GM12891 (cell line): ENCODE measurements at regions not wholly inside any gene's neighbourhood (a gene's known extent, or its start where the extent isn't known, plus 50 kb on each side); places are given as distances from the start of the nearest gene placed in this dataset.

Experiments used
- DNase-seq: peaks from one replicate; pipeline ENCODE4 v3.0.0; 2011; ENCODE audit warnings: low spot score; ENCODE audit not compliant: insufficient read length
- FAIRE-seq: peaks from 2 replicates; lab custom pipeline; 2011; peaks lifted over from hg19 to GRCh38; lab: Jason Lieb, UNC
- PAX5 ChIP-seq: IDR thresholded peaks from 2 replicates; pipeline ENCODE4 v1.6.1; 2011; ENCODE audit warnings: low read length, moderate library complexity, mild to moderate bottlenecking; ENCODE audit not compliant: insufficient read depth, severe bottlenecking
- POLR2A ChIP-seq: IDR thresholded peaks from 2 replicates; pipeline ENCODE4 v1.6.1; 2011; ENCODE audit warnings: low read depth, low read length, control low read depth
- POLR2AphosphoS5 ChIP-seq: IDR thresholded peaks from 2 replicates; pipeline ENCODE4 v1.6.1; 2011; ENCODE audit warnings: low read depth, low read length, control low read depth
- POU2F2 ChIP-seq: IDR thresholded peaks from 2 replicates; pipeline ENCODE4 v1.6.1; 2011; ENCODE audit warnings: low read depth, mild to moderate bottlenecking, control low read depth, low read length, moderate library complexity
- SPI1 ChIP-seq: IDR thresholded peaks from 2 replicates; pipeline ENCODE4 v1.6.1; 2011; ENCODE audit warnings: low read depth, low read length, control low read depth
- TAF1 ChIP-seq: IDR thresholded peaks from 2 replicates; pipeline ENCODE4 v1.6.1; 2011; ENCODE audit warnings: low read depth, low read length, control low read depth

DNA sequence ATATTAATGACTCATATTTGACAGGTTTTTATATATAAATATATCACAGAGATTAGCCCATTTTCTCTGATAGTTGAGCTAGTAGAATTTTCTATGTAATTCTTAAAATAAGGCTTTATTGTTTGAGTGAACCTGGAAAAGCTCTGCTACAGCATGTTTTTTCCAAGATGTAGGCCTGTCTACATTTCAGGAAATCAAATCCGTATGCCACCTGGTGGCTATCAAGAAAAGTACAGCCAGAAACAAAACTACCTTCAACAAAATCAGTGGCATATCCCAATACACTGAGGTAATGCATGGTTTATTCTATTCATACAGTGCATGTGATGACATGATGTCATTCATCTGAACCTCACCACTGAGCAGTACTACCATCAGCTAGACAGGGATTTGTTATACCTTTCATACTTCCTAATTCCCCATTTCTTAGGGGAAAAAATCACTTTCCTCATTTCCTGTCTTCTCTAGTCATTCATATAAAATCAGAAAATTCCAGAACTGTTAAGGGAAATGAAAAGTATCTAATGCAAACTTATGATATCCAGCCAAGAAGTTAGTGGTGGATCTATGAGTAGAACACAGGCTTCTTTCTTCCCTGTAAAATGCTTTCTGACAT lies 310.4 kb upstream of the SYT4 start:
- DNase-seq, result peak; percentile 10
- peak; percentile 85 for FAIRE-seq
- TF ChIP-seq SPI1 (no peak), POU2F2 (no peak), TAF1 (no peak), POLR2A (no peak), POLR2AphosphoS5 (no peak), PAX5 (no peak)

DNA sequence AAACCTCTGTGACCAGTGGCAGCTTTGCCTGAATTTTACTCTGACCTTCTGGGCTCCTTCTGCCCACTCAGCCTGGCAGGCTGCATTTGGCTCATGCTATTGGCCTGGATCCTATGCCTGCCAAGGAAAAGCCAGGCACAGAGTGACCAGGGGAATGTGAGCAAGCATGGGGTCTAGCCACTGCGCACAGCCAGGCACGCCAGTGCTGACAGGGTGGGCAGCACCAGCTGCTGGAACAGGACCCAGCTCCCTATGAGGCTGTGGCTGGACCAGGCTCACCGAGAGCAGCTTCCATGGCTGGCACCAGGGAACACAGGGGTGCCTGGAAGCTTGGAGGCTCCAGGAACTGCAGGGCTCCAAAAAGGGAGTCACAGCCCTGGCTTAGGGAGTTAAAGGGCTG lies 311.5 kb upstream of the SYT4 start:
- no peak for FAIRE-seq
- no peak for DNase-seq
- TF ChIP-seq TAF1 (no peak), POLR2AphosphoS5 (no peak), POU2F2 (no peak), PAX5 (no peak), SPI1 (no peak), POLR2A (no peak)

DNA sequence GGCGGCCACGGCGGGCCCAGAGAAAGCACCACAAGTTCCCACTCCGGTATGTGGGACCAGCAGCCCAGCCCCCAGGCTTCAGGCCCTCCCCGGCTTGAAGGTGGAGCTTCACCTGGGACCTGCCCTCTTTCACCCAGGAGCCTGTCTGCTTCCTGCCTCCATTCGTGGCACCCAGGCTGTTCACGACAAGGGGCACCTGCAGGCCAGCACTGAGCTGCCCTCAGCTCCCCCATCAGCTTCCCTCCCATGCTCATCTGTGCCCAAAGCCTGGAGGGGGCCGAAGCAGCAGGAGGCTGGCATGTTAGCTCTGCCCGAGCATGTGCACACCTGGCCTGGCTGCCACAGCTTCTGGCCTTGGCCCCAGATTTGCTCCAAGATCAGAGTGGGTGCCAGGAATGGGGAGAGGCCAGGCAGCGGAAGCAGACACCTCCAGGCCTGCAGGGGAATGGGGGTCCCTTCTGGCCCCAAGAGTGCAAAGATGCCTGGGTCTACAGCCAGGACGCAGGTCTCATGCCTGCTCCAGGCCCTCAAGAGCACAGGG lies 312.4 kb upstream of the SYT4 start:
- FAIRE-seq, result no peak
- DNase-seq, result no peak
- TF ChIP-seq TAF1, result no peak

DNA sequence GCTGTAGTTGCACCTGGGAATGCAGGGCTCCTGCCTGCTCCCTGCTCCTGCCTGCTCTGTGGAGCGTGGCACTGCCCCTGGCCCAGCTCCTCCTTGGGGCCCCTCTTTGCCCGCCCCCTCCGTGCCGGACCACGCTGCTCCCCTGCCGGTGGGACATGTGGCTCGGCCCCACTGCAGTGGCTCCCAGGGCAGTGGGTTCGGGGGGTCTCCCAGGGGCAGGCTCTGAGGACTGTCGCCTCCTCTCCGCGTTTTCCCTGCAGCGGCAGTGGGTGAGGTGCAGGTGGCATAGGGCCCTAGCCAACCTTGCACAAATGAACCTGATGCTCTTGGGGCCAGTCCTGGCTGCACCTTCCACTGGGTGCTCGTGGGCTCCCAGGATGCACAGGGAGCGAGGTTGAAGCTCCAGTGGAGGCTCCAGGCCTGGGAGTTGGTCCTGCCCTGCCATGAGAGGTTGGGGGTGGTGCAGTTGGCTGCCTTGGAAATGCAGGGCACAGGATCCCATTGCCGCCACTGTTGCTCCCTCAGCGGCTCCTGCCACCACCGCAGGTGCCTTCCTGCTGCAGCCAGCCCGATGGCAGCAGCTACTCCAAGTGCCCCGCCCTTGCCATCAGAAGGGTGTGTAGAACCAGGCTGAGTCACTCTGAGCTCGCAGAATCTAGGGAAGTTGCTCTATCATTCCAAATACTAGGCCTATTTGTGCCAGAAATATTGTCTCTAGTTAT lies 313.1 kb upstream of the SYT4 start:
- FAIRE-seq (no peak), DNase-seq (no peak)
- TF ChIP-seq PAX5 (no peak), POLR2A (no peak), POU2F2 (no peak)

DNA sequence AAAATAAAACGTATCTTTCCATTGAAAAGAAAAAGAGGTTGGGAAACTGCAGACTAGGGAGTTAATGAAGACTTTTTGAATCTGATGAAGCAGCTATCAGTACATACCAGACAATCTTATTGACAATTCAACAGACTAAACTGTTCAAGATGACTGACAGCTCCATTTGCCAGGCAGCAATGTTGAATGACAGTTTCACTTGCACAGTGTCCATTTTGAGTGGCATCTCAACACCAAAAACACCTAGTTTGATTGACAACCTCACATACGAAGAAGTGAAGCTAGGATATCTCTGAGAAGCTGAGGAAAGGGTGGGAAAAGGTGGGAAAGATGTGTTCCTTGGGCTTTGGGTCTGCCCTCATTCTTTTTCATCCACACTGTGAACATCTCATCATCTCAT lies 315.0 kb upstream of the SYT4 start:
- no peak for FAIRE-seq
- no peak for TF ChIP-seq POLR2AphosphoS5
- TF ChIP-seq POLR2A, result no peak
- TF ChIP-seq TAF1, result no peak
- TF ChIP-seq POU2F2, result no peak
- TF ChIP-seq PAX5, result no peak

DNA sequence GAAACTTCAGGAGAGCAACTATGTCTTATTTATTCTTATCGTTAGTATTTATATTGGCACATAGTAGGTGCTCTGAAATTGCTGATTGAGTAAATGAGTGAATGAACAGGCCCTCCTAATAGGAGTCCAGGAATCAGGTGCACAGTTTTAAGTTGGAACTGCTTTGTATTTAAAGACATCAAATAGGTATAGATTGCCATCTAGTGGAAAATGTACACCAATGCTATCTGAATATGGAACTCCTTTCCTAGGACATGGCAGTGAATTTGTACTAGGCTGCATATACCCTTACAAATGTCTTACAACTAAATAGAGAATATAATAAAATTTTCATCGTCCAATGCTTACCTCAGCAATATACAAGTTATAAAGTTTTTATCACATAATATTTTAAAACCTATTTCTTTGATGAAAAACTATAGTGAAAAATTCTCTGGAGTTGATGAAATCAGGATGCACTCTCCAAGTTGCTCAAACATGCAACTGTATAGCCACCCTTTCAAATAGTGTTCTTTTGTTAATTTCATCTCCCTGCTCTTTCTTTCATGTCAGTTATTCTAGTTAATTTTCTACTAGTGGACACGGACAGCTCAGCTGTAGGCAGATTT lies 318.9 kb upstream of the SYT4 start:
- TF ChIP-seq TAF1, result no peak
- TF ChIP-seq SPI1, result no peak
- no peak for TF ChIP-seq POU2F2
- TF ChIP-seq POLR2A, result no peak
- no peak for TF ChIP-seq PAX5
- no peak for TF ChIP-seq POLR2AphosphoS5
- DNase-seq (peak; percentile 12), FAIRE-seq (peak; percentile 5)

More for the DNA sequence above, 315.0 kb upstream of the SYT4 start:
- no peak for DNase-seq

DNA sequence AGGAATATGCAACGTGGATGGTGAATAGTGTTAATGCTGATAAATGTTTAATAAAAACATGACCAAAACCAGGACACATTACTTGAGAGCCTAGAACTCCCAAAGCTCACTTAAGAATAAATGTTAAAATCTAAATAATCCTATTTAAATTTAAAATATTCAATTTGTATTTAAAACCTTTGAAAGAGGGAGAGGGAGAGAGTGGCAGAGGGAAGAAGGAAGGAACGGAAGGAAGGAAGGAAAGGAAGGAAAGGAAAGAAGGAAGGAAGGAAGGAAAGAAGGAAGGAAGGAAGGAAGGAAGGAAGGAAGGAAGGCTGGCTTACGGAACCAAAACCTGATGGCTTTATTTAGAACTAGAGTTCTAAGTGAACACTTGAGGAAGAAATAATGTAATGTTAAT lies 324.1 kb upstream of the SYT4 start:
- DNase-seq (no peak), FAIRE-seq (no peak)
- TF ChIP-seq TAF1 (no peak), POLR2AphosphoS5 (no peak), SPI1 (no peak), PAX5 (no peak), POU2F2 (no peak), POLR2A (no peak)

DNA sequence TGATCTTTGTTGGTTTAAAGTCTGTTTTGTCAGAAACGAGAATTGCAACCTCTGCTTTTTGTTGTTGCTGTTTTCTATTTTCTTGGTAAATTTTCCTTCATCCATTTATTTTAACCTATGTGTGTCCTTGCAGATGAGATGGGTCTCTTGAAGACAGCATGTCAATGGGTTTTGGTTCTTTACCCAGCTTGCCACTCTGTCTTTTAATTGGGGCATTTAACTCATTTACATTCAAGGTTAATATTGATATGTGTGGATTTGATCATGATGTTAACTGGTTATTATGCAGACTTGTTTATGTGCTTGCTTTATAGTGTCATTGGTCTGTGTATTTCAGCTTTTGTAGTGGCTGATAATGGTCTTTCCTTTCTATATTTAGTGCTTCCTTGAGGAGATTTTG lies 327.9 kb upstream of the SYT4 start:
- DNase-seq (no peak), FAIRE-seq (no peak)
- TF ChIP-seq SPI1, result no peak
- TF ChIP-seq PAX5, result no peak
- TF ChIP-seq POLR2A, result no peak
- no peak for TF ChIP-seq TAF1
- TF ChIP-seq POLR2AphosphoS5, result no peak
- TF ChIP-seq POU2F2, result no peak

DNA sequence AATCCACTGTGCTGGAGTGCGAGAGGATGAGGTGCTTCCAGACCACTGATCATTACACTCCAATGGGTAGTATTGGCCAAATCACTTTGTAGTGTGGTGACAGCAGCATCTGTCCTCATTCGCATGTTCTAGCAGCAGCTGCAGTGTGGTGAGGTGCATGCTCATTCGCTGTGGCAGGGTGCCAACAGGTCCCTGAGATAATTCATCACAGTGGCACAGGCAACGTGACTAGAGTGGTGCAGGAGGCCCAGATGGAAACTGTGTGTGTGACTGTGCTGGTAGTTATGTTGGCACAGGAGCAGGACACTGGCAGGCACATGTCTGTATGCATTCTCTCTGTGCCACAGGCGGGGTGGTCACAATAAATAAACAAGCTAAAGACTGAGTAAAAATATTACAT lies 329.5 kb upstream of the SYT4 start:
- FAIRE-seq (no peak), DNase-seq (no peak)
- TF ChIP-seq POLR2A (no peak), POLR2AphosphoS5 (no peak), SPI1 (no peak), TAF1 (no peak), POU2F2 (no peak)

DNA sequence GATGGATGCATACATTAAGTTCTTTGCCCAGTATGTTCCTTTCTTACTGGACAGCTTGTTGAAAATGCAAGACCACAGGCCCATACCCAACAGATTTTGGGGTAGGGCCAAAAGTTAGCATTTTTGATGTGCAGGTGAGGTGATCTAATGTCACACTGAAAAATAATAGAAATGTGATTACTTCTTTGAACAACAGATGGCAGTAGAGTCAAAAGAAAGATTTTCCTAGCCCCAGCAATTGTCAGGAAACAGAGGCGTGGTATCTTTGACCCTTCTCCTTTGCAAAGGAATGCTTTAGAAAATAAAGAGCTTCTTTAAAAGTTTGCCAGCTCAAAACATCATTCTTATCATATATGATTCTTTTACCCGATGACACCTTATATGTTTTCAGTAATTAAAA lies 343.6 kb upstream of the SYT4 start:
- FAIRE-seq (peak; percentile 23), DNase-seq (no peak)
- no peak for TF ChIP-seq SPI1
- TF ChIP-seq POU2F2, result no peak
- TF ChIP-seq POLR2AphosphoS5, result no peak
- TF ChIP-seq POLR2A, result no peak
- TF ChIP-seq TAF1, result no peak
- TF ChIP-seq PAX5, result no peak
